ENCODE measurements at regions not wholly inside any gene's neighbourhood (a gene's known extent, or its start where the extent isn't known, plus 50 kb on each side); places are given as distances from the start of the nearest gene placed in this dataset.
"Not testable (repeated sequence)": the region's sequence is repeated elsewhere in the genome, so short reads cannot be mapped to it uniquely, and the experiment has no call there.

DNA sequence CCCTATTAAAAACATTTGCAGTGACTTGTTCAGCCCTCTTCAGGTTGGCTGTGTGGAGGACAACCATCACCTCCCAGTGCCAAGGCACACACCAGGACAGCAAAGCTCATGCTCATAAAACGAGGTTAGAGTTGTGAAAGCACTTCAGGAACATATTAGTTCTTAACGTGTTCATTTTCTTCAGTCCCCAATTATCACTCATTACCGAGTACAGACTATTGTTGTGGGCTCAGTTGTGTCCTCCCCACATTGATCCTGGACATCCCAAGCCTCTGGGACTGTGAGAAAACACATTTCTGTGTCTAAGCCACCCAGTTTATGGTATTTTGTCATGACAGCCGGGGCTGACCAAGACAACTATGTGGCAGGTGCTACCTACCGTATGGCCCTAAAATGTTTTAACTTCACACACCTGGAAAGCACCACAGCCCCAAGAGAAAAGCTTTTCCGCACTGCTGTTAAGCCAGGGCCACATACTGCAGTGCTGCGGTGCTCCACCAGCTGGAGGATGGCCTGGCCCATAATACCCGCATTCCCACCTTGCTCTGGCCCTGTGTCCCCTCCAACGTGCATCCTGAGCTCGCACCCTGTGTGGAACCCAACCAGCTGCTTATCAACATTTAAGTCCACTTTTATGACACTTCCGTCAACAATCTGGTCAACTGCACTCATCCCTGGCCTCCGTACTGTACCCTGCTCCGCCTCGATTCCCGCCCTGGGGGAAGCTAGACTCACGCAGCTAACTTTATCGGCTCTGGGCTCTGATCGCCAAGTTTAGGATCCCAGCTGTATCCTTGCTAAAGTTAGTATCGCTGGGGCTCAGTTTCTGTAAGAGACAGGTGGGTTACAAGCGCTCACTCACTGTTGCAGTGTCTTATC is 160.6 kb downstream of the KLRB1 start:
- H3K27me3 ChIP-seq, H3K4me1 ChIP-seq, H3K9me3 ChIP-seq, H3K36me3 ChIP-seq: not testable (repeated sequence)
- peak overlapping the region; percentile 77 for H3K4me3 ChIP-seq (ENCODE audit: low read depth, low read length)
- DNase-seq = peak; percentile 16

DNA sequence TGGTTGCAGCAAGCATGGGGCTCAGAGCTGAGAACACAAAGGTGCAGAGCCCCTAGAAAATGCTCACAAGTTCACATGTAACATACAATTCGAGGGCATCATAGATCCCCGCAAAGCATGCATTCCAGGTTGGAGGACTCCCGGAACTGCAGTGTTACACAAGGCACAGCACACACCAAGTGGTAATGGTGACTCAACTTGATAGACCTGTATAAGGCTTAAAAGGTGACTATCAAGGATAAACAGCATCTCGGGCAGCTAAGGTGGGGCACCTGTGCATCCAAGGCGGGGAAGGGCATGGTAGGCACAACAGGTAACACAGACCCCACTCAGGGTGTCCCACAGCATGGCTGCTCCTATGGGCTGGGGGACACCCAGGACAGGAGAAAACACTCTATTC is 167.3 kb downstream of the KLRB1 start:
- H3K4me1 ChIP-seq; H3K4me3 ChIP-seq (ENCODE audit: low read depth, low read length); H3K27me3 ChIP-seq; H3K9me3 ChIP-seq; H3K36me3 ChIP-seq; DNase-seq: not testable (repeated sequence)

DNA sequence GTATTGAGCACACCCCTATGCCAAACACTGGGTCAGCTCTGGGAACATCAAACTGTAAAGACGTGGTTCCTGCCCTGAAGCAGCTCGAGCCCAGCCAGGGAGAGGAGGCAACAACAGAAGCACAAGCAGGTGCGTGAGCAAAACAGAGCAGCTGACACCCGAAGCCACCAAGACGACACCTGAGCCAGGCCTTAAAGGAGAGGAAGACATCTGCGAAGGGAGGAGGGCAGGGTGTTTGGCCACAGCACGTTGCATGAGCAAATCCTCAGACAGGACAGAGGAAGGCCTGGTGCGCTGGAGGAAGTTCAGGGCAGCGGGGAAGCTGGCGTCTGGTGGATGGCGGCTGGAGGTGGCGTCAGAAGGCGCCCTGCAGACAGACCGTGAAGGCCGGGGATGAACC is 172.0 kb downstream of the KLRB1 start:
- H3K36me3 ChIP-seq; H3K4me1 ChIP-seq; H3K4me3 ChIP-seq (ENCODE audit: low read depth, low read length); H3K27me3 ChIP-seq; H3K9me3 ChIP-seq; DNase-seq: not testable (repeated sequence)

DNA sequence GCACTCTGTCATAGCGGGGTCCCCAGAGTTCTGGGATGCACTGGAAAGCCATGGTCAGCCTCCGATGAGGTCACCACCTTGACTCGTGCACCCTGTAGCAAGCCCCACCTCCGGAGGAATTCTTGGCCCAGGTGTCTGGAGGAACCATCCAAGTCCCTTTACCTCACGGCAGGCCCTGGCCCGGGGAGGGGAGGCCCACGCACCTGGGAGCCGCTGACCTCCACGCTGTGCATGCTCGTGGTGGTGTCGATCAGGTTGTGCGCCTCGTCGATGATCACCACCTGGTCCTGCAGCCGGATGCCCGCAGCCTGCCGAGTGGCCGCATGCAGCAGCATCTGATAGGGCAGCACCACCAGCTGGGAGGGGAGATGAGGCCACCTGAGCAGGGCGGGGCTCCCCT is 177.3 kb downstream of the KLRB1 start:
- H3K36me3 ChIP-seq; H3K9me3 ChIP-seq; H3K4me3 ChIP-seq (ENCODE audit: low read depth, low read length); H3K4me1 ChIP-seq; H3K27me3 ChIP-seq; DNase-seq: not testable (repeated sequence)

DNA sequence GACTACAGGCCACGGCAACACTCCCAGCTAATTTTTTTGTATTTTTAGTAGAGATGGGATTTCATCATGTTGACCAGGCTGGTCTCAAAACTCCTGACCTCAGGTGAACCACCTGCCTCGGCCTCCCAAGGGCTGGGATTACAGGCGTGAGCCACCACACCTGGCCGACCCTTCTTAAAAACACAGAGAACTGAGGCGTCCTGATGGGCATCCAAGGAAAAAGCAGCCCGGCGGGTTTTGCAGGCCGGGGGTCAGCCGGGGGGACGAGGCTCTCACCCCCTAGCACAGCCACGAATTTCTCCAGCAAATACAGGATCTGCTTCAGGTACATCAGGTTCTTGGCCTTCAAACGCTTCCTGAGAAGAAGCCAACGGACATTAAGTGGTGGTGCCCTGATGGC is 178.9 kb downstream of the KLRB1 start:
- H3K4me3 ChIP-seq (ENCODE audit: low read depth, low read length); H3K9me3 ChIP-seq; H3K27me3 ChIP-seq; H3K4me1 ChIP-seq; DNase-seq; H3K36me3 ChIP-seq: not testable (repeated sequence)

DNA sequence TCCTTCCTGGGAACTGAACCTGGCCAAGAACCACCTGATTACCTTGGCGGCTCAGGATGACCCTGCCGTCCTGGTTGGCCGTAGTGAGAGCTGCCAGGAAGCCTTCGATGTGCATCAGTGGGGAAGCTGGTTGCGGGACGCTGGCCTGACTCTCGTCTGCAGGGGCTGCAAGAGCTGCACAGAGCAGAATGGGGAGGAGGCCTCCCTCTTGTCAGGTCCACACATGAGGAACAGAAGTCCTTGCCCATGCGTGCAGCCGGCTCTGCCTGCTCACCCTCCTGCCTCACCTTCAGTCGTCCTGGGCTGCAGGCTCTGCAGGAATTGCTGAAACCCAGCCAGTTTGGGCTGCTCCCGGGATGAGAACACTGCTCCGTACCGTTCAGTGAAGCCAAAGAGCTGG is 182.3 kb downstream of the KLRB1 start:
- not testable (repeated sequence) for H3K4me1 ChIP-seq; H3K4me3 ChIP-seq (ENCODE audit: low read depth, low read length); DNase-seq; H3K9me3 ChIP-seq; H3K36me3 ChIP-seq; H3K27me3 ChIP-seq

DNA sequence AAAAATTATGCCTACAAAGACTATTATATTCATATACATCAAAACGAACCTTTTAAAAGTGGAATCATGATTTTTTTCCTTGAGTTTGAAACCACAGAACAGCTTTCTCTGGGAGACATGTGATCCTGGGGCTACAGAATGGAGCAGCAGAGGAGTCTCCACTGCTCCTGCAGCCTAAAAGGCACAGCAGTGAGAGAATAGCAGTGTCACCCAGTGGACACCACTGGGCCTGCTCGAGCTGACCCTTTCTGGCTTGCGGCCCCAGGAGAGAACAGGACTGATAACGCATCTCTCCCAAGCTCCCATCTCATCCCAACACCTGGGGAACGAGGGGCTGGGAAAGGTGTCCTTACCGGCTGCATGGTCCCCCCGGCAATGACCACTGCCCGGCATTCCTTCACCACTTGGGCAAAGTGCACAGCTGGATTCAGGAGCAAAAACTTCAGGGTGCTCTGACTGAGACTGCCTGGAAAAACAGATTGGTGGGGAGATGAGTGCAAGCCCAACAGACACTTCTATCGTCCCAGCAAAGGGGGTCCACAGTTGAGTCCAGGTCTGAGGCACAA is 183.5 kb downstream of the KLRB1 start:
- H3K36me3 ChIP-seq; H3K9me3 ChIP-seq; DNase-seq; H3K4me3 ChIP-seq (ENCODE audit: low read depth, low read length); H3K4me1 ChIP-seq; H3K27me3 ChIP-seq: not testable (repeated sequence)

DNA sequence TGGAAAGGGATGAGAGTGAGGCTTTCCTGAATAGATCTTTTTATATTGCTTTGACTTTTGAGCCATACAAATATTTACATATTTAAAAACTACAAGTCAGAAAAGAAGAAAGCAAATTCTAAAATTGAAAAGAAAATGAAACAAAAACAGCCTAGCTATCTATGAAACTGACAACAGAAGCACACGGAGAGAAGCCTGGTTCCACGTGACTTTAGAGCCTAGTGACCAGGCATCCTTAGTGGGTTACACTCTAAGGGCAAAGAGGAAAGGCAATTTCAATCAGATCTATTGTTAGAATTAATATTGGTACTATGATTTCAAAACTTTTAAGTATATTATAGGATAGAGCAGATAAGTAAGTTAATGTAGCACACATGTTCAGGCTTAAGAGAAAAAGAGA is 185.0 kb downstream of the KLRB1 start:
- DNase-seq; H3K4me1 ChIP-seq; H3K9me3 ChIP-seq; H3K36me3 ChIP-seq; H3K27me3 ChIP-seq; H3K4me3 ChIP-seq (ENCODE audit: low read depth, low read length): not testable (repeated sequence)

DNA sequence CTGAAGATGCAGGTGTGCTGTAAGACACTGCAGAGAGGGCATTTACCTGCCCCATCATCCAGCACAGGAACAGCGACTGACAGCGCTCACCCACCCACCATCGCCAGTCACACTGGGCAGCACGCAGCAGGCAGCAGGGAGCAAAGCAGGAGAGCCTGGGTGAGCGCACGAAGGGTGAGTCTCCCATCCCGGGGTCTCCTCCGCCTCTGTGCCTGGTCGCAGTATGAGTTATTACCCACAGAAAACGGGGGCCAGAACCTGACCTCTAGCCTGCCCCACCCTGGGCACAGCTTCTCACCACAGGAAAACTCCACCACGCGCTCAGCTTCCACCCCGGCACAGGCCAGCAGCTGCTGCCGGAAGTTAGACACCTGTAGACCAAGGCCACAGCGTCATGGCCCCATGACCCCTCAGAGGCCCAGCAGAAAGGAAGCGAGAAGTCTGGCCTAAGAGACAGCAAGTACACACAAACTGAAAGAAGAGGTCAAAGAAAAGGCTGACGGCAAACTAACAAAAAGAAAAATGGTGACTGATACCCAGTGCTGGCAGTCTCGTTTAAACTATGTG is 186.1 kb downstream of the KLRB1 start:
- H3K9me3 ChIP-seq; H3K4me3 ChIP-seq (ENCODE audit: low read depth, low read length); H3K27me3 ChIP-seq; H3K36me3 ChIP-seq; H3K4me1 ChIP-seq; DNase-seq: not testable (repeated sequence)

DNA sequence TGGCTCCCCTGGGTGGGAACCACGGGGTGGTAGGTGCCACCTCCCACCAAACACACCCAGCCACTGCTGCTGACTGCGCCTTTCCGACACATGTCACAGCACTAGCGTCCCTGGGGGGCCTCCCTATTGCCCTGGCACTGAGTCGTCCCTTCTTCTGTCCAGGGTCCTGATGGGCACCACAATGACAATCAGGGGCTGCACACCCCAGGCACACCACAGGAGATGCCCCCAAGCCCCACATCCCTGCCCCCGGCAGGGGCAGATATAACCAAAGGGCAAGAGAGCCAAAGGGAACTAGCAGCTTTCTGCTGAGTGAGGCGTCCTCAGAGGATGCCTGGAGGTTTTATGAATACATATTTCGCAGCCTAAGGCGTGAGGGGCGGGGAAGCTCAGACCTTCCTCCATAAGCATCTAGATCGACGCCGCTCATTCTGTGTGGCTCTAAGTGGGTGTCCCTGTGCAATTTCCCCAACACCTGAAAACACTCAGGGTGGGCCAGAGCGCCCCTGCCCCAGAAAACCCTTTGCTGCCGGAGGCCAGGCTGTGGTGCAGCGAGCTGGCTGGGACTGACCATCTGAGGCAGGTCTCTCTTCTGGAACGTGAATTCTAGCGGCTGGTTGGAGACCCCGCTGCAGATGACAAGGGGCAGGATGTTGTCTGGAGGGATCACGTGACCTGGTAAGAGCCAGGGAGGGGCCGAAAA is 186.7 kb downstream of the KLRB1 start:
- not testable (repeated sequence) for H3K27me3 ChIP-seq; H3K9me3 ChIP-seq; H3K36me3 ChIP-seq; DNase-seq; H3K4me1 ChIP-seq; H3K4me3 ChIP-seq (ENCODE audit: low read depth, low read length)

DNA sequence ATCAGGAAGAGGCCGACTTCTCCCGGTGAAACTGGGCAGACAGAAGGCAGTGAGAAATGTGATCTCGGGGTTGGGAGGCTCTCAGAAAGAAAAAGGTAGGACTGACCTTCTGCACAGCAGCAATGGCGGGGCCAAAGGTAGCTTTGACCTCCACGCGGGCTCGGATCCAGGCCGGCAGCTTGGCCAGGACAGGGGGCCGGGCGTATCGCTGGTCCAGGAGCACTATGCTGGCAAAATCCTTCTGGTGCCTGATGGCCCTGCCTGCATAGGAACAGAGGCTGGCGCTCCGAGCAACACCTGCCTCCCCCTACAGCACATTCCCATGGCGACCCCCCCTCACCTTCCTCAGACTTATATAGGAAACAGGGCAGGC is 189.1 kb downstream of the KLRB1 start:
- H3K9me3 ChIP-seq; H3K36me3 ChIP-seq; H3K4me1 ChIP-seq; H3K4me3 ChIP-seq (ENCODE audit: low read depth, low read length); H3K27me3 ChIP-seq; DNase-seq: not testable (repeated sequence)

DNA sequence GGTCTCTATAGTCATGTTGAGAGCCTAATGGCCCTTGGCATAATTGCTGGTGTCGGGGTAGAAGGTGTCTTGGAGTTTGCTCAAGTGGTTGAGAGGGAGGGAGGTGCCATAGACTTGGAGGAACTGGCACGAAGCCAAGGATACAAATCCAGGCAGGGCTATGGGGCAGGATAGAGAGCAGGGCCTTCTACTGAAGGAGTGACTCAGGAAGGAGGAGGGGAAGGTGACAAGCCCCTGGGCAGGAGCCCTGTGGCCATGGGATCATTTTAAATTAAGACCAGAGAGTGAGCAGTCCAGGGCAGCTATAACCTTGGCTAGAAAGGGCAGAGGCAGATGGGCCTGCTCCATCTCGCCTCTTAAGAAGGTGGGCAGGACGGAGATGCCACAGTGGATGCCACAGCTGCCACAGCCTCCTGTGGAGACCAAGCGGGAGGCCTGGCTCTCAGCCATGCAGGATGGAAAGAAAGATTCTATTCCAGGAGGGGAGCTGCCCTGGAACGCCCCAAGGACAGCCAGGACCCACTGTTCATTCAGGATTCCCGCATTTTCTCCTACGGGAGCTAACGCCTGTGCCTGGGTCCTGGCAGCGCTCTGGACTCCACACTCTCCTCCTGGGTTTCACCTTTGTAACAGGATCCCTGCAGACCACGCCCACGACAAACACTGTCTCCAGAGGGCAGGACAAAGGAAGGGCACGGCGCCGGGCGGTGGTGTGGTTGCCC is 189.6 kb downstream of the KLRB1 start:
- not testable (repeated sequence) for H3K9me3 ChIP-seq; H3K4me3 ChIP-seq (ENCODE audit: low read depth, low read length); H3K4me1 ChIP-seq; DNase-seq; H3K27me3 ChIP-seq; H3K36me3 ChIP-seq

DNA sequence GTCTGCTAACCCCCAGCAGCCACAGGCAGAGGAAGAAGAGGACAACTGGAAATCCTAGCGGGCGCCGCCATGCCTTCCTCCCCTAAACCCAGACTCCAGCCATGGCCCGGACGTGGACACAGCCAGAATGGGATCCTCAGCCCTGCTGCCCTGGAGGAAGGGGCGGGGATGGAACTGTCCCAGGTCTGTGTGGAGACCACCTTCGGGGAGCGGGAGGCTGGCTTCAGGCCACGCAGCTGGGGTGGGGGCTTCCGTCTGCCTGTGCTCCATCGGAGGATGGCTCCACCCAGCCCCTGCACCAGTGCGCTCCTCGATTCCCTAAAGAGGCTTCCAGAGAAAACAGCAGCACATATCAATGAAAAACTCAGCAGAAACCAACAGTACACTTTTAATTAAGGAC is 190.4 kb downstream of the KLRB1 start:
- not testable (repeated sequence) for H3K4me1 ChIP-seq; H3K27me3 ChIP-seq; H3K4me3 ChIP-seq (ENCODE audit: low read depth, low read length); H3K36me3 ChIP-seq; DNase-seq; H3K9me3 ChIP-seq

DNA sequence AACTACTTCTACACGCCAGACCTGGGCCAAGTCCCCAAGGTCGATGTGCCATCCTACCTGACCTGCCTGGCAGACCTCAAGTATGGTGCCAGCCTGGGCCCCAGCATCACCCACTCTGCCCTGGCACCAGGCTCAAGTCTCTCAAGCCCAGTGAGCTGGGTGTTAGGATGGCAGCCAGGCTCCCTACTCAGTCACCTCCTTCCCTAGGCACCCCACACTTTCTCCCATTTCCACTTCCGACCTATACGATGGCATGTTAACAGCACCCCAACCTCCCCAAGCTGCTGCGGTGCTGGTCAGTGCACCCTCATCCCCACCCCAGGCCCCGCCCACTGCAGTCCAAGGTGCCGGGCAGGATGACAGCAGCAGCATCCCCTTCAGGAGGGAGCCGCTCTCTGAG is 191.4 kb downstream of the KLRB1 start:
- not testable (repeated sequence) for H3K36me3 ChIP-seq; H3K4me3 ChIP-seq (ENCODE audit: low read depth, low read length); H3K9me3 ChIP-seq; H3K4me1 ChIP-seq; H3K27me3 ChIP-seq; DNase-seq

DNA sequence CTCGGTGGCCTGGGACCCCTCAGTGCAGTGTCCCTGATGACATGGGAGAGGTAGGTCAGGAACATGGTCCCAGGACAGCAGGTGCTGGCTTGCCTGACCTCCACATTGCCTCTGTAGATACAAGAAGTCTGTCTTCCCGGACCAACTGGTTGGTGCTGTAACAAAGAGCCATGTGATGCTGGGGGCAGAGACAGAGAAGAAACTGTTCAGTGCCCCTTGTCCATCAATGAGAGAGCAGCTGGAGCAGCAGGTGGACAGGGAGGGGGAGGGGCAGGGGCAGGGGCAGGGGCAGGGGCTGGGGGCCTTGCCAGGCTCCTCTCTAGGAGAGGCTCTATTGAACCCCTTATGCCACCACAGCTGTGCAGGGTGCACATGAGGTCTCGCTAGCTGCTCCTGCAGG is 191.8 kb downstream of the KLRB1 start:
- not testable (repeated sequence) for H3K4me1 ChIP-seq; DNase-seq; H3K9me3 ChIP-seq; H3K36me3 ChIP-seq; H3K4me3 ChIP-seq (ENCODE audit: low read depth, low read length); H3K27me3 ChIP-seq

DNA sequence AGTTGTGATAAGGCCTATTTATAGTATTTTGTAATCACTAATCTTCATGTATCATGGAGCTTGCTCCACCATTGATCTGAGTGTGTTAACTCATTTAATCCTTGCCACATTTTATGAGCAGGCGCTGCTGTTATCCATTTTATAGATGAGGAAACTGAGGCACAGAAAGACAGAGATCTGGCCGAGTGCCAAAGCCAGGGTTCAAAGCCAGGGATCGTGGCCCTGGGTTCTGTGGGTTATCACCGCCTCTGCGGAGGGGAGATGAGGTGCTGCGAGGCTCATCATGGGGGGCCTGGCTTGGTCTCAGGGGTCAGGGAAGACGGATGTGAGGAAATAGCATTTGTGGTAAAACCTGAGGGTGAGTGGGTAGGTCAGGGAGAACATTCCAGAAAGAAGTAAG is 193.9 kb downstream of the KLRB1 start:
- not testable (repeated sequence) for H3K4me1 ChIP-seq; DNase-seq; H3K27me3 ChIP-seq; H3K9me3 ChIP-seq; H3K36me3 ChIP-seq; H3K4me3 ChIP-seq (ENCODE audit: low read depth, low read length)

Measured in BE2C (cell line).